DND-41 (cell line): ENCODE measurements at regions not wholly inside any gene's neighbourhood (a gene's known extent, or its start where the extent isn't known, plus 50 kb on each side); places are given as distances from the start of the nearest gene placed in this dataset.

Experiments used
- EZH2 ChIP-seq: IDR thresholded peaks from 3 replicates; pipeline ENCODE4 v1.6.1; 2012; ENCODE audit warnings: borderline replicate concordance, low read depth, mild to moderate bottlenecking, moderate library complexity, low read length, inconsistent platforms; ENCODE audit not compliant: severe bottlenecking
- TF ChIP-seq, protein P1 (sequence below): IDR thresholded peaks from 2 replicates; pipeline ENCODE4 v1.5.1; 2012; ENCODE audit warnings: borderline replicate concordance, low read length, moderate library complexity, mild to moderate bottlenecking; ENCODE audit not compliant: poor library complexity, severe bottlenecking; ENCODE audit errors: extremely low read depth

DNA sequence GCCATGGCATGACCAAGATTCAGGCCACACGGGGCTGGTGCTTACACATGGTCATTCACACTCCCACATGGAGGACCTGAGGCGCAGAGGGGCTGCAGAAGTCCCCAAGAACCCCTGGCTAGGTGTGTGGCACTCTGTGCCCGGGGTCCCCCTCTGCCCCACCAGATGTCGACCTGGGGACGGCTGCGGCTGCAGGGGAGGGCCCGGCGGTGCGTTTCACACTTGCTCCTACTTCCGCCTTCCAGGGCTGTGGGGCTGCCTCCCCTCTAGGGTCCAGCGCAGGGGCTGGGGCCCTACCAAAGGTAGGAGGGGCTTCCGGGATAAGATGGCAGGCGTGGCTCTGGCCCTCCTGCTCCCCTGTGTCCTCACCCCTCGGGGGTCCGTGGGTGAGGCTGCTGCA lies 81.1 kb upstream of the SLCO4A1 start:
- no peak for TF ChIP-seq EZH2
- TF ChIP-seq, protein P1, sequence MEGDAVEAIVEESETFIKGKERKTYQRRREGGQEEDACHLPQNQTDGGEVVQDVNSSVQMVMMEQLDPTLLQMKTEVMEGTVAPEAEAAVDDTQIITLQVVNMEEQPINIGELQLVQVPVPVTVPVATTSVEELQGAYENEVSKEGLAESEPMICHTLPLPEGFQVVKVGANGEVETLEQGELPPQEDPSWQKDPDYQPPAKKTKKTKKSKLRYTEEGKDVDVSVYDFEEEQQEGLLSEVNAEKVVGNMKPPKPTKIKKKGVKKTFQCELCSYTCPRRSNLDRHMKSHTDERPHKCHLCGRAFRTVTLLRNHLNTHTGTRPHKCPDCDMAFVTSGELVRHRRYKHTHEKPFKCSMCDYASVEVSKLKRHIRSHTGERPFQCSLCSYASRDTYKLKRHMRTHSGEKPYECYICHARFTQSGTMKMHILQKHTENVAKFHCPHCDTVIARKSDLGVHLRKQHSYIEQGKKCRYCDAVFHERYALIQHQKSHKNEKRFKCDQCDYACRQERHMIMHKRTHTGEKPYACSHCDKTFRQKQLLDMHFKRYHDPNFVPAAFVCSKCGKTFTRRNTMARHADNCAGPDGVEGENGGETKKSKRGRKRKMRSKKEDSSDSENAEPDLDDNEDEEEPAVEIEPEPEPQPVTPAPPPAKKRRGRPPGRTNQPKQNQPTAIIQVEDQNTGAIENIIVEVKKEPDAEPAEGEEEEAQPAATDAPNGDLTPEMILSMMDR: no peak
